Left hindlimb (tissue), 1 donor: ENCODE measurements at regions not wholly inside any gene's neighbourhood (a gene's known extent, or its start where the extent isn't known, plus 50 kb on each side); places are given as distances from the start of the nearest gene placed in this dataset.

Source experiments
- DNase-seq: peaks from one replicate; pipeline ENCODE4 v3.0.0-alpha.2; 2018

DNA sequence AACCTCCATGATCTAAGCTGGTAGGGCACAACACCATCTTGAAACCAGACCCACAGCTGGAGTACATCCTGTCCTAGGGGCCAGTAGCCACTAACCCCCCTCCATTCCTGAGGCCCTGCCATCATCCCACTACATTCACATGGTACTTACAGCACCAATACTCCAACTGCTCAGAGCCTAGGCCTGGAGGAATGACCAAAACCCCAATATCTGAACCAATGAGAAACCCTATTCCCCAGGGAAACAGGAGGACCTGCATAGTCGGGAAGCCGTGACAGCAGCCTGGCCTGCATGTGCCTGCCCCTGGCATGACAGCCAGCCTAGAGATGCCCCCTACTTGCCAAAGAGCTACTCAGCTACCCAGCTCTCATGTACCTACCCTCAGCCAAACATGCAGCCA is 65.4 kb upstream of the DMRT1 start:
- no peak for DNase-seq

- DNase-seq = no peak
Observed at GRCh38 chr9:777978-778377, 63.5 kb upstream of the DMRT1 start.

- no peak for DNase-seq
Observed at GRCh38 chr9:784202-784601, 57.3 kb upstream of the DMRT1 start.

DNA sequence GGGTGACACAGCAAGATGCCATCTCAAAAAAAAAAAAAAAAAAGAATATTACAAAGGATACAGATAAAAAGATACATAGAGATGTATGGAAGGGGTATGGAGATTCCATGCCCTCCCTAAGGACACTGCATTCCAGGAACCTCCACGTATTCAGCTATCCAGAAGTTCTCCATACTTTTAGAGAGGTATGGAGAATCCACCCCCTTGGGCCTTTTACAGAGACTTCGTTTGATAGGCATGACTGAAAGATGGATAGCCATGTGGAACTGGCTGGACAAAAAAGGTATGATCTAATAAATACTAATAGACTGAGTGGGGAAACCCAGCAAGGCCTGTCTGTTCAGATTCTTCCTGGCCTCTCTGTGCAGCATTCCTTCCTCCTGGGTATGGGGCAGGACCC is 56.6 kb upstream of the DMRT1 start:
- no peak for DNase-seq

- DNase-seq = no peak
Observed at GRCh38 chr9:785997-786396, 55.5 kb upstream of the DMRT1 start.

GRCh38 chr9:786405-786804 is 55.1 kb upstream of the DMRT1 start:
- no peak for DNase-seq

GRCh38 chr9:788777-789176 is 52.7 kb upstream of the DMRT1 start:
- DNase-seq = no peak
